Activated CD4-positive, alpha-beta memory T cell treated with anti-CD3 and anti-CD28 coated beads, Interleukin-2, amount 10 ng/mL, durations not matched to agents 7 days and 5 days (primary cell): ENCODE measurements at regions not wholly inside any gene's neighbourhood (a gene's known extent, or its start where the extent isn't known, plus 50 kb on each side); places are given as distances from the start of the nearest gene placed in this dataset.

Experiments
- CTCF ChIA-PET: fragments of 350-600 bp; sonication (Branson Sonifier 250); formaldehyde crosslinking; loops from one replicate; lab custom pipeline; 2021; ENCODE audit warnings: antibody characterized with exemption, inconsistent platforms; lab: Charles Lee
- POLR2A ChIA-PET: fragments of 350-600 bp; sonication (Branson Sonifier 250); formaldehyde crosslinking; loops from one replicate; lab custom pipeline; 2021; ENCODE audit warnings: antibody characterized with exemption; lab: Charles Lee
- DNase-seq: peaks from one replicate; pipeline ENCODE4 v3.0.0-alpha.2; 2020
- H3K27ac Mint-ChIP-seq: one replicate; pipeline ENCODE4 v1.8.0; 2021; ENCODE audit warnings: mild to moderate bottlenecking, mixed read lengths
- H3K27me3 Mint-ChIP-seq: one replicate; pipeline ENCODE4 v1.8.0; 2021; ENCODE audit warnings: mixed read lengths
- H3K36me3 Mint-ChIP-seq: one replicate; pipeline ENCODE4 v1.8.0; 2021; ENCODE audit warnings: low read depth, mixed read lengths
- H3K4me1 Mint-ChIP-seq: one replicate; pipeline ENCODE4 v1.8.0; 2021; ENCODE audit warnings: mixed read lengths
- H3K4me3 Mint-ChIP-seq: one replicate; pipeline ENCODE4 v1.8.0; 2021; ENCODE audit warnings: mild to moderate bottlenecking, mixed read lengths
- H3K9me3 Mint-ChIP-seq: one replicate; pipeline ENCODE4 v1.8.0; 2021; ENCODE audit warnings: mixed read lengths

DNA sequence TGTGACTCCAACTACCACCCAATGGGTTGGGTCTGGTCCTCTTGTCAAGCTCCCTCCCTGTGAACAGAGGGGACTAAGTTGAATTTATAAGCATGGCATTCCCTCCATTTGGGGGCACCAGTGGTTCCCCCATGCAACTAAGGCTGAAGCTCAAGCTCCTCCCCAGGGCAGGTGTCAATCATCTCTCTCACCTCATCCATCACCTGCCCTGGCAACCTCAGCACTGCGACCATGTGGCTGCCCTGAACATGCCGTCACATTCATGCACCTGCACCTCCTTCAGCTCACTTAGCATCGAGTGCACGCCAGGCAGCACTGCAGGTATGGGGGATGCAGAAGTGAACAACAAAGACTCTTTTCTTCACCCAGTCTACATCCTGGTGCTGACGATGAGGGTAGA lies 799.3 kb downstream of the TBC1D22A start:
- no peaks in the 10 kb centered on the region for H3K27me3 Mint-ChIP-seq
- ChIA-PET POLR2A (no interaction called here), CTCF (no interaction called here)

DNA sequence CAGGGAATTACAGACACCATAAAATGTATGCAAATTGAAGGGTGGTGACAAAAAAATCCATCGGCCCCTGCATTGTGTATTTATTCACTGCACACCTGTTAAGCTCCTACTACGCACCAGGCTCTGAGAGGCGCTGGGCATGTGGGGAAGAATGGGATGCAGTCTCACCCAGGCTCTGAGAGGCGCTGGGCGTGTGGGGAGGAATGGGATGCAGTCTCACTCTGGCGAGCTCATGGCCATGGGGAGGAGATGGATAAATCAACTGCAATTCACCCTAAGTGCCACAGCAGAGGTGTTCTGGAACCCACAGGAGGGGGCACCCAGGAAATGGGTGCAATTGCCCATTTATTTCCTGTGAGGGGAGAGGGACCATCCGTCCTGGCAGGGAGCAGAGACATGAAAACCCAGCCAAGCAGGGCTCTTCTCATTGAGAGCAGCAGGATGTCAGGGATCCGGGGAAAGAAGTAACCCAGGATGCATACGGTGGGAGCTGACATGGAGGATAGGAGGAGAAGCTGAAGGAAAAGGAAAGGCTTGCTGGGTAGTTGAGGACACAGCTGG lies 798.7 kb downstream of the TBC1D22A start:
- peaks cover 6% of the 10 kb centered on the region for H3K9me3 Mint-ChIP-seq
- H3K27me3 Mint-ChIP-seq = no peaks in the 10 kb centered on the region
- H3K36me3 Mint-ChIP-seq = no peaks in the 10 kb centered on the region
- POLR2A ChIA-PET = no interaction called here
- no peak overlapping the region for H3K4me3 Mint-ChIP-seq
- DNase-seq = no peak
- no peaks in the 10 kb centered on the region for H3K4me1 Mint-ChIP-seq
- CTCF ChIA-PET = no interaction called here
- no peak overlapping the region for H3K27ac Mint-ChIP-seq

More for the DNA sequence above, 799.3 kb downstream of the TBC1D22A start:
- H3K9me3 Mint-ChIP-seq = peaks cover 6% of the 10 kb centered on the region
- H3K4me3 Mint-ChIP-seq = no peak overlapping the region
- H3K27ac Mint-ChIP-seq = no peak overlapping the region
- H3K4me1 Mint-ChIP-seq = no peaks in the 10 kb centered on the region
- DNase-seq = no peak
- H3K36me3 Mint-ChIP-seq = no peaks in the 10 kb centered on the region

DNA sequence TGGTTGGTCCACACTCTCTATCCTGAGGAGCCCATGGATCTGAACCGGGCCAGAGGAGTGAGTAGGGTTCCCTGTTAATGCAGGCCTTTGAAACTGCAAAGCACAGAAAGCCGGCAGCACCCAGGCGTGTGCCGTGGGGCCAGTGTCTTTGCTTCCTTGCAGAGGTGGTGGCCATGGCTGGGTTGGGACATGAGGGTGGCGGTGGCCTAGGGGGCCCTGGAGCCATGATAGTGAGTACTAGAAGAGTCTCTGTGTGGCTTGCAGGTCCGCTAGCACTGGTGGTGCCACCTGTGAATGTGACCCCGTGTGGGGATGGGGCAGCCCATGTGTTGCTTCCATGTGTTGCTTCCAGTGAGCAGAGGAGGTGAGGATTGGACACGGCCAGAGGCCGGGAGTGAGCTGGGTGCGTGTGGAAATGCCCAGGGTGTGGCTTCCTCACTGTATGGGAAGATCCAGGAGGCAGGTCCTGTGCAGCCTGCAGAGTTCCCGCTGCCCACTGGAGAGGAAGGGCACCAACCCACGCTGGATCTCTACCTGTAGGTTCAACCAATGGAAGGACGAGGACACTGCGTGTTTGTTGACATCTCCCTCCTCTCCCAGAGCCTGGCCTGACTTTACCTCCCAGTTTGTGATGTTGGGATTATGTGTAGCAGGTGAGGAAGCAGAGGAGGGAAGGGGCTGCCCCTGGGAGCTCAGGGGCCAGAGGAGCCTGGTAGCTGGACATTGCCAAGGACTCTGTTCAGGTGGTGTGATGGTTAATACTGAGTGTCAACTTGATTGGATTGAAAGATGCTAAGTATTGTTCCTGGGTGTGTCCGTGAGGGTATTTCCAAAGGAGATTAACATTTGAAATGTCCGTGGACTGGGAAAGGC lies 796.6 kb downstream of the TBC1D22A start:
- DNase-seq = no peak
- Mint-ChIP-seq H3K4me3 (no peak overlapping the region), H3K9me3 (peaks cover 6% of the 10 kb centered on the region), H3K36me3 (no peaks in the 10 kb centered on the region), H3K27me3 (no peaks in the 10 kb centered on the region), H3K27ac (no peak overlapping the region), H3K4me1 (no peaks in the 10 kb centered on the region)
- ChIA-PET POLR2A (no interaction called here), CTCF (no interaction called here)

DNA sequence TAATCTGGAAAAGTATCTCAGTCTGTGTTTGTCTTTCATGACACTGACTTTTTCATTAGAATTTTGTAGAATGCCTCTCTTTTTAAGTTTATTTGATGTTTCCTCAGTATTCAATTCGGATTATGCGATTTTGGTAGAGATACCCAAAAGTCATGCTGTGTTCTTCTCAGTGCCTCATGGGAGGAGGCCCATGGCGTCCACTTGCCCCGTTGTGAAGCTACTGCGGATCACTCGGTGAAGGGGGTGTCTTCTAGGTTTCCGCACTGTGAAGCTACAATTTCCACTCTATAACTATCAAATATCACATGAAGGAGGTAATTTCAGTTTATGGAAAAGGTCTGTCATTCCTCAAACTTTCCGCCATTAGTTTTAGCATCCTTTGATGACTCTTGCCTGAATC lies 794.0 kb downstream of the TBC1D22A start:
- no peak for DNase-seq
- H3K36me3 Mint-ChIP-seq = no peaks in the 10 kb centered on the region
- no peak overlapping the region for H3K27ac Mint-ChIP-seq
- no peak overlapping the region for H3K4me3 Mint-ChIP-seq
- H3K27me3 Mint-ChIP-seq = no peaks in the 10 kb centered on the region
- ChIA-PET POLR2A (no interaction called here), CTCF (no interaction called here)
- no peaks in the 10 kb centered on the region for H3K4me1 Mint-ChIP-seq
- H3K9me3 Mint-ChIP-seq = peaks cover 6% of the 10 kb centered on the region

DNA sequence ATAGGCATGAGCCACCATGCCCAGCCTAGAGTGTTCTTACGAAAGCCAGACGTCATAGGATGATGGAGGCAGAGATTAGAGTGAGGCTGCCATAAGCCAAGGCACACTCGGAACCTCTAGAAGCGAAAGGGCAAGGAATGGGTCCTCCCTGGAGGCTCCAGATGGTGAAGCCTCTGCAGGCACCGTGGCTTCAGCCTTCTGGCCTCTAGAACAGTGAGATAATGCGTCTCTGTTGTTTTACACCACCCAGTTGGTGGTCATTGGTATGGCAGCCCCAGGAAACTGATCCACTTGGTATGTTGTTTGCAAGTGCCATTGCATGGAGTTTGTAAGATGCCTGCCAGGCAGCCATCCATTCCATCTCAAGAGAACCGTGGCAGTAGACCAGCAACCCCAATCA lies 791.0 kb downstream of the TBC1D22A start:
- ChIA-PET CTCF (no interaction called here), POLR2A (no interaction called here)
- H3K27me3 Mint-ChIP-seq = no peaks in the 10 kb centered on the region
- H3K4me3 Mint-ChIP-seq = no peak overlapping the region
- H3K36me3 Mint-ChIP-seq = no peaks in the 10 kb centered on the region
- H3K4me1 Mint-ChIP-seq = no peaks in the 10 kb centered on the region
- no peak overlapping the region for H3K27ac Mint-ChIP-seq
- H3K9me3 Mint-ChIP-seq = peaks cover 6% of the 10 kb centered on the region
- no peak for DNase-seq

DNA sequence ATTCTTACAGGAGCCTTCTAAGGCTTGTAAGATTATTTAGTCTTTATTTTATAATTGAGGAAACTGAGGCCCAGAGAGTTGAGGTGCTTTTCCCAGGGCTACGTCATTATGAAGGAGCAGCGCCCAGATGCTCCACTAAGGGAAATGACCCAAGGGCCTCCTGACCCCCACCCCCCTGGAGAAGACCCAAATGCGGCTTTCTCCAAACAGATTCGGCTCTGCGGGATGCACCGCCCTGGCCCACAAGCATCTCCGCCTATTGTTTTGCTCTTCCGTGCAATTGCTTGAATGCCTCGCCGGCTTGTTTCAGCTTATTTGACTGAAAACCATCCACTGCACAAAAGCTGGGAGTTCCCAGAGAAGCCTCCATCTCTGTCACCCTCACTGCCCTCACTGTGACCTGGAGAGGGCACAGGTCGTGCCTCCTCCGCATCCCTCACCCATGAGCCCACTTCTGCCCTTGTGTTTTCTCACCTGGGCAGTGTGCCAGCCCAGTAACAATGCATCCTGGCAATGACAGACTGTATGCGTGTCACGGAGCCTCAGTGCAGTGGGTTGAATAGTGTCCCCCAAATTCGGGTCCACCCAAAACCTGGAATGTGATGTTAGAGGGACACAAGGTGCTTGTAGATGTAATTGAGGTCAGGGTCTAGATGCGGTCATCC lies 790.2 kb downstream of the TBC1D22A start:
- POLR2A ChIA-PET = no interaction called here
- no peaks in the 10 kb centered on the region for H3K27me3 Mint-ChIP-seq
- H3K4me3 Mint-ChIP-seq = no peak overlapping the region
- H3K36me3 Mint-ChIP-seq = no peaks in the 10 kb centered on the region
- H3K4me1 Mint-ChIP-seq = no peaks in the 10 kb centered on the region
- H3K27ac Mint-ChIP-seq = no peak overlapping the region
- CTCF ChIA-PET = no interaction called here
- no peak for DNase-seq
- peaks cover 6% of the 10 kb centered on the region for H3K9me3 Mint-ChIP-seq

DNA sequence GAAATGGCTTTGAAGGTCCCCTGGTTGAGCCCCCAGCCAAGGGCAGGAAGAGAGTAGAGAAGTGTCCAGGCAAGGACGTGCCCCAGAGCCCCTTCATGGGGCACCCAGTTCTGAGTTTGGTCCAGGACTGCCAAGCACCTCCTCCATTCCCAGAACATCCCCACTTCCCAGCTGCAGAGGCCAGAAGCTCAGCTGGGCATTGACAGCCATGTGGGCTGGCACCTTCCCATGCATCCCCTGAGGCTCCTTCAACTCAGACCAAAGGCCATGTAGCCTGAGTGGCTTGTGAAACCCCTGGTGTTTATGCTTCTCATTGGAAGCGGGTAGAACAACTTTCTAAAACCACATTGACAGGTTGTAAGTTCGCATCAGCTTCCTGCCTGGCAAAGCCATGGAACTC lies 789.6 kb downstream of the TBC1D22A start:
- Mint-ChIP-seq H3K4me3 (no peak overlapping the region), H3K9me3 (peaks cover 2% of the 10 kb centered on the region), H3K4me1 (no peaks in the 10 kb centered on the region), H3K27me3 (no peaks in the 10 kb centered on the region), H3K27ac (no peak overlapping the region), H3K36me3 (no peaks in the 10 kb centered on the region)
- POLR2A ChIA-PET = no interaction called here
- no peak for DNase-seq
- CTCF ChIA-PET = no interaction called here

DNA sequence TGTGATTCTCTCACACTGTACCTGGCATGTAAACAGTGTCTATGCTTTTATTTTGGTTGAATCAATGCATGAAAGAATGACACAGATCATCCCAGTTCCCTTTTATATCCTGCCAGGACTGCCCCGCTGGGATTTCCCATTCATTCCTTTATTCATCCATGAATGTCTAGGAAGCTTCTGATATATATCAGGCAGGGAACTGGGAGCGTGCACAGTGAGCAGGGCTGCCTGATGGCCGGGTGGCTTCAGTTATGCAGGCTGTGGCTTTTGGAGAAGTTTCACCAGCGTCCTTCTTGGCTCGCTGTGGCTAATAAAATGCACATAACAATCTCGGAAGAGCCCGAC lies 789.0 kb downstream of the TBC1D22A start:
- DNase-seq = no peak
- ChIA-PET POLR2A (no interaction called here), CTCF (no interaction called here)
- H3K27ac Mint-ChIP-seq = no peak overlapping the region
- no peaks in the 10 kb centered on the region for H3K27me3 Mint-ChIP-seq
- no peak overlapping the region for H3K4me3 Mint-ChIP-seq
- H3K4me1 Mint-ChIP-seq = no peaks in the 10 kb centered on the region
- H3K36me3 Mint-ChIP-seq = no peaks in the 10 kb centered on the region
- H3K9me3 Mint-ChIP-seq = peaks cover 4% of the 10 kb centered on the region

DNA sequence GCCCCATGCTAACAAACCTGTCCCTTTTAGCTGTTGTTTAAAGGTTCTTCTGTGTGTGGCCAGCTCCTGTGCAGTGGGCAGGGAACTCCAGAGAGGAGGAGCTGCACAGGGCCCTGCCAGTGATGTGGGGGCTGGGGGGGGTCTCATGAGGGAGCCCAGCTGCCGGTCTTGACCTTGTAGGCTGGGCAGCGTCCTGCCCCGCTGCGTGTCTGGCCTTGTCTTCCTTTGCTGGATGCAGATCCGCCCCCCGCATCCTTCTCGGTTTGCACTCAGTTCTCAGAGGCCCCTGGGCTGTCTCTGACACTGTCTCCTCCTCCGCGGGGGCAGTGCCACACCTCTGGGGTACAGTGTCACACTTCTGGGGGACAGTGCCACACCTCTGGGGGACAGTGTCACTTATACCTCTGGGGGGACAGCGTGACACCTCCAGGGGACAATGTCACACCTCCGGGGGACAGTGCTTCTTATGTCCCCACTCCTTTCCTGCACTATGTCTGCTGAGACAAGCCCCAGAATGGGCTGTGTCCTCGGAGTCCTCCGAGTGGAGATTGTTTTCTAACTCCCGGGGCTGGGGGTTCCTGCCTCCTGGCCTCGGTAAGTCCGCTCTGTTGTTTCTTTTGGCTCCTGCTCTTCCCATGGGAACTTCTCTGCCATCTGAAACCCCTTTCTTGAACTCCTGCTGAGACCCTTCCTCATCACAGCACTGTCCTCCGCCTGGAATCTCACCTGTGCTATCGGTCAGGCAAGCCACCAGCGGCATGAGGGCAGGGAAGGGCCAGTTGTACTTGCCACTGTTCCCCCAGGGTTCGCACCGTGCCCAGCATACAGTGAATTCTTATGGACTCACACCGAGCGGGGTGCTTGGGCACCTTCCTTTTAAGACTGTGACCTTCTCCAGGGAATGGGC lies 788.3 kb downstream of the TBC1D22A start:
- ChIA-PET POLR2A (no interaction called here), CTCF (no interaction called here)
- Mint-ChIP-seq H3K9me3 (peaks cover 4% of the 10 kb centered on the region), H3K27me3 (no peaks in the 10 kb centered on the region), H3K27ac (no peak overlapping the region), H3K4me3 (no peak overlapping the region), H3K36me3 (no peaks in the 10 kb centered on the region), H3K4me1 (no peaks in the 10 kb centered on the region)
- no peak for DNase-seq

DNA sequence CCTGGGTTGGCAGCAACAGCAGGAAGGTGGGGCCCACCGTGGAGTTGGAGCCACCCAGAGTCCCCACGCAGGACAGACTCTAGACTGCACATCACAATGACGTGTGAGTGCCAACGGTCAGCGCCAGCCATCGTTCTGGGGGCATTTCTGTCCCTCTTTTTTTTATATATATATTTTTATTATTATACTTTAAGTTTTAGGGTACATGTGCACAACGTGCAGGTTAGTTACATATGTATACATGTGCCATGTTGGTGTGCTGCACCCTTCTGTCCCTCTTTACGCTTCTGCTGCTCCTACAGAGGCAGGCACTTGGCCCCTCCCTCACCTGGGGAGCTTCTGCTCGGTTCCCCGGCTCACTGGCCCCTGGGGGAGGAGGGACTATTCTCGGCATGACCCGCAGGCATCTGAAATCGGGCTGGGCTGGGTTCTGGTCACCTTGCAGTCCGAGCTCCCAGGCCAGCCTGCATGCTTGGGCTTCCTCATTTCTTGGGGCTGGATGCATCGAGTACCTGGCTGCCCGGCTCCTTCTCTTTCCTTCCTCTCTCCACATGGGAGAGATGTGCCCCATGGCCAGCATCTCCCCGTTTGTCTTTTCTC lies 787.4 kb downstream of the TBC1D22A start:
- H3K9me3 Mint-ChIP-seq = peaks cover 4% of the 10 kb centered on the region
- H3K27ac Mint-ChIP-seq = no peak overlapping the region
- H3K4me1 Mint-ChIP-seq = no peaks in the 10 kb centered on the region
- POLR2A ChIA-PET = no interaction called here
- no peaks in the 10 kb centered on the region for H3K36me3 Mint-ChIP-seq
- no peak overlapping the region for H3K4me3 Mint-ChIP-seq
- no peaks in the 10 kb centered on the region for H3K27me3 Mint-ChIP-seq
- CTCF ChIA-PET = no interaction called here
- DNase-seq = no peak

DNA sequence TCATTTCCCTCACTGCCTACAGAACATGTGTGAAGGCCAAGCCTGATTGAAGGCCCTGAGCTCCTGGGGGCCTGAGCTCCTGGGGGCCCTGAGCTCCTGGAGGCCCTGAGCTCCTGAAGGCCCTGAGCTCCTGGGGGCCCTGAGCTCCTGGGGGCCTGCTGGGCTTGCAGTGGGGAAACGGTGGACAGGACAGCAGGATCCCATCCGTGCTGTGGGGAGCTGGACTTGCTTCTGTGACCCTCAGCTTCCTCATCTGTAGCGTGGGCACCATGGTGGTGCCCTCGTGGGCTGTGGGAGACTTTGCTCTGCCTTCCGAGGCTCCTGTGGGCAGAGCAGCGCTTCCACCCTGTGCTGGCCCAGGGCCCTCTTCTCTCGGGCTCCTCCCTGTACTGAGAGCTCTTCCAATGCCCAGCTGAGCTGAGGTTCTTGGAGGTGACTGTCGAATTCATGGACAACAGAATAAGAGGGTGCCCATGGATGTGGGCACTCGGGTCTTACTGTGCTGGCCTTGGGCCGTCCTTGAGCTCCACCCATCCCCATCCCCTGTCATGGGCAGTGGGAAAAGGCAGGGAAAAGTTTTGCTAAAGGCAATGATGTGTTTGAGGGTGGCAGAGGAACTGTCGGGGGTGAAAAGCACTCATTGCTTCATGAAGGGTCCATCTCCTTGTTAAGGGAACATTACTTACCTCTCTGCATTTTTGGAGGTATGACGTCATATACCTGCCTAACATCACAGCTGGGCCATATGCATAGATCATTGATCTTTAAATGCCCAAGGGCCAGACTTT lies 786.7 kb downstream of the TBC1D22A start:
- CTCF ChIA-PET = no interaction called here
- DNase-seq = no peak
- POLR2A ChIA-PET = no interaction called here

DNA sequence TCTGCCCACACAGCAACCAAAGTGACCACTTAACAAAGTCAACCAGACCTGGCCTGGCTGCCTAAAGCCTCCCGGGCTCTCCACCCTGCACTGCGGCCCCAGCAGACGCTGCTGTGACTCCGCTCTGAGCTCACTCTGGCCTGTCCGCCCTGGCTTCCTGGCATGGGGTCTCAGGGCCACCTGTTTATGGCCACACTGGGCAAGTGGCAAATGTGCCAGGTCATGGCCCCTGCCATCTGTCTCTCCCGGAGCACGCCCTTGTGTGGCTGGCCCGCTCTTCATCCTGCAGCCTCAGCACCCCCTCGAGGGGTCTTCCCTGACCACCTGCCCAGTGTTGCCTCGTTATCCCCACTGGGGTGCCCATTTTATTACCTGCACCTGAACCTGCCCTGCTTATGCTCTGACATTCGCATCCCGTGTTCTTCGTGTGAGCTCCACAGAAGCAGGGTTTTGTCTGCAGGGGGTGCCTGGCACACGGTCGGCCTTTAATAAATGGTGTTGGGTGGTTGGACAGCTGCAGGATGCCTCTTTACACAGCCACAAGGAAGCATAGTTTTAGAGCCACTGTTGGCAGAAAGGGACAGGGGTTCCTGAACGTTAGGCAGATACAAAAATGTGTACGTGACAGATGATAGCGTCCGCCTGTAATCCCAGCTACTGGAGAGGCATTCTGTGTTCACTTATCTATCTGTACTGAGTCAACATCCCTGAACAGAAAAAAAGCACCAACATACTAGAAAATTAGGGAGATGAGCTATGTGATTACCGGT lies 785.6 kb downstream of the TBC1D22A start:
- H3K27ac Mint-ChIP-seq = no peak overlapping the region

More for the DNA sequence above, 786.7 kb downstream of the TBC1D22A start:
- Mint-ChIP-seq H3K9me3 (peaks cover 4% of the 10 kb centered on the region), H3K4me1 (no peaks in the 10 kb centered on the region), H3K27ac (no peak overlapping the region), H3K27me3 (no peaks in the 10 kb centered on the region), H3K4me3 (no peak overlapping the region), H3K36me3 (no peaks in the 10 kb centered on the region)

More for the DNA sequence above, 785.6 kb downstream of the TBC1D22A start:
- no peak overlapping the region for H3K4me3 Mint-ChIP-seq
- POLR2A ChIA-PET = no interaction called here
- H3K36me3 Mint-ChIP-seq = no peaks in the 10 kb centered on the region
- no peaks in the 10 kb centered on the region for H3K4me1 Mint-ChIP-seq
- peaks cover 4% of the 10 kb centered on the region for H3K9me3 Mint-ChIP-seq
- no peaks in the 10 kb centered on the region for H3K27me3 Mint-ChIP-seq
- no peak for DNase-seq
- CTCF ChIA-PET = no interaction called here
